DND-41 (cell line): ENCODE measurements at regions not wholly inside any gene's neighbourhood (a gene's known extent, or its start where the extent isn't known, plus 50 kb on each side); places are given as distances from the start of the nearest gene placed in this dataset.

Source experiments
- ATAC-seq: fragments of 200-7000 bp; cut with Tn5 transposase; 3 replicates; pipeline ENCODE4 v1.9.1; 2021; ENCODE audit warnings: low read depth; ENCODE audit not compliant: insufficient read depth
- DNase-seq: peaks from one replicate; pipeline ENCODE4 v3.0.0-alpha.2; 2020
- H2AFZ ChIP-seq: 2 replicates; pipeline ENCODE4 v1.6.0; 2012; ENCODE audit warnings: low read depth, low read length
- H3K27ac ChIP-seq: 2 replicates; pipeline ENCODE4 v1.5.1; 2012; ENCODE audit warnings: low read length, inconsistent platforms
- H3K27me3 ChIP-seq: fragments of 200-600 bp; sonication (generic); 2 replicates; pipeline ENCODE4 v1.6.0; 2012; ENCODE audit warnings: low read length, mild to moderate bottlenecking, inconsistent platforms; ENCODE audit not compliant: insufficient read depth, poor library complexity
- H3K36me3 ChIP-seq: 2 replicates; pipeline ENCODE4 v1.5.1; 2012; ENCODE audit warnings: low read length, inconsistent platforms; ENCODE audit not compliant: insufficient read depth
- H3K4me1 ChIP-seq: 2 replicates; pipeline ENCODE4 v1.5.1; 2012; ENCODE audit warnings: mild to moderate bottlenecking, low read length; ENCODE audit not compliant: insufficient read depth
- H3K4me2 ChIP-seq: 2 replicates; pipeline ENCODE4 v1.6.0; 2012; ENCODE audit warnings: mild to moderate bottlenecking, moderate library complexity, low read length, inconsistent platforms; ENCODE audit not compliant: insufficient read depth
- H3K4me3 ChIP-seq, 2 experiments: fragments of 200-600 bp in 1 of 2; shearing (Covaris generic) in 1 of 2; 2 replicates each; pipeline ENCODE4 v1.5.1; 2012 to 2016; ENCODE audit warnings: inconsistent platforms in 2 of 2, low read length in 2 of 2, mild to moderate bottlenecking in 2 of 2, low read depth in 1 of 2, moderate library complexity in 1 of 2
- H3K79me2 ChIP-seq: 2 replicates; pipeline ENCODE4 v1.6.0; 2012; ENCODE audit warnings: low read length, inconsistent platforms; ENCODE audit not compliant: insufficient read depth
- H3K9ac ChIP-seq: 2 replicates; pipeline ENCODE4 v1.6.0; 2012; ENCODE audit warnings: low read depth, mild to moderate bottlenecking, inconsistent platforms, low read length, moderate library complexity
- H3K9me3 ChIP-seq: 2 replicates; pipeline ENCODE4 v1.5.1; 2012; ENCODE audit warnings: low read length, moderate library complexity, mild to moderate bottlenecking, inconsistent platforms; ENCODE audit not compliant: insufficient read depth, severe bottlenecking
- H4K20me1 ChIP-seq: 2 replicates; pipeline ENCODE4 v1.6.0; 2012; ENCODE audit warnings: low read length; ENCODE audit not compliant: insufficient read depth
- EZH2 ChIP-seq: IDR thresholded peaks from 3 replicates; pipeline ENCODE4 v1.6.1; 2012; ENCODE audit warnings: borderline replicate concordance, low read depth, mild to moderate bottlenecking, moderate library complexity, low read length, inconsistent platforms; ENCODE audit not compliant: severe bottlenecking
- TF ChIP-seq, protein P1 (sequence below): IDR thresholded peaks from 2 replicates; pipeline ENCODE4 v1.5.1; 2012; ENCODE audit warnings: borderline replicate concordance, low read length, moderate library complexity, mild to moderate bottlenecking; ENCODE audit not compliant: poor library complexity, severe bottlenecking; ENCODE audit errors: extremely low read depth

- peak; percentile 5 for DNase-seq
These were observed 126.2 kb upstream of the PLCXD3 start for GRCh38 chr5:41636605-41637004.

DNA sequence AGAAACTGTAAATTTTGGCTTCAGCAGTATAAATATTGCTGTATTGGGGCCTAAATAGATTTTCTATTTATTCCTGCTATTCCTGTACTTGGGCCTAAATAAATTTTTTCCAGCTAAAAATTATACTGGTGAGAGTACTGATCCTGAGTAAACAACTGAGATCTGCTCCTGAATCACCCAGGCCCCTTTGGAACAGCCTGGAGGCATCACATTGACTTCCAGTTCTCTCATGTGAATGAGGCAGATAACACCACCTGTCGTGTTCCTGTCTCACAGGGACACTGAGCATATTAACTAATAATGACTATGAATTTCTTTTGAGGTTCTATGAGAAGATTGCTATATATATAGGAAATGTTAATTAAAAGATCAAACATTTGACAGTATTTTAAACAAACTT lies 119.5 kb upstream of the PLCXD3 start:
- H3K9ac ChIP-seq = no peak overlapping the region
- TF ChIP-seq EZH2 = no peak
- TF ChIP-seq, protein P1, sequence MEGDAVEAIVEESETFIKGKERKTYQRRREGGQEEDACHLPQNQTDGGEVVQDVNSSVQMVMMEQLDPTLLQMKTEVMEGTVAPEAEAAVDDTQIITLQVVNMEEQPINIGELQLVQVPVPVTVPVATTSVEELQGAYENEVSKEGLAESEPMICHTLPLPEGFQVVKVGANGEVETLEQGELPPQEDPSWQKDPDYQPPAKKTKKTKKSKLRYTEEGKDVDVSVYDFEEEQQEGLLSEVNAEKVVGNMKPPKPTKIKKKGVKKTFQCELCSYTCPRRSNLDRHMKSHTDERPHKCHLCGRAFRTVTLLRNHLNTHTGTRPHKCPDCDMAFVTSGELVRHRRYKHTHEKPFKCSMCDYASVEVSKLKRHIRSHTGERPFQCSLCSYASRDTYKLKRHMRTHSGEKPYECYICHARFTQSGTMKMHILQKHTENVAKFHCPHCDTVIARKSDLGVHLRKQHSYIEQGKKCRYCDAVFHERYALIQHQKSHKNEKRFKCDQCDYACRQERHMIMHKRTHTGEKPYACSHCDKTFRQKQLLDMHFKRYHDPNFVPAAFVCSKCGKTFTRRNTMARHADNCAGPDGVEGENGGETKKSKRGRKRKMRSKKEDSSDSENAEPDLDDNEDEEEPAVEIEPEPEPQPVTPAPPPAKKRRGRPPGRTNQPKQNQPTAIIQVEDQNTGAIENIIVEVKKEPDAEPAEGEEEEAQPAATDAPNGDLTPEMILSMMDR = no peak
- no peaks in the 10 kb centered on the region for H3K4me1 ChIP-seq
- no peak for DNase-seq
- ATAC-seq = no peak
- no peaks in the 10 kb centered on the region for H3K36me3 ChIP-seq
- H3K9me3 ChIP-seq = no peaks in the 10 kb centered on the region
- no peak overlapping the region for H3K4me2 ChIP-seq
- no peak overlapping the region for H2AFZ ChIP-seq
- no peaks in the 10 kb centered on the region for H3K27me3 ChIP-seq
- H3K79me2 ChIP-seq = no peaks in the 10 kb centered on the region
- no peak overlapping the region for H3K4me3 ChIP-seq
- H4K20me1 ChIP-seq = no peaks in the 10 kb centered on the region
- no peak overlapping the region for H3K27ac ChIP-seq

More at GRCh38 chr5:41636605-41637004, 126.2 kb upstream of the PLCXD3 start:
- no peaks in the 10 kb centered on the region for H3K4me1 ChIP-seq
- no peak overlapping the region for H3K4me3 ChIP-seq
- TF ChIP-seq EZH2 = no peak
- TF ChIP-seq, protein P1 = peak; percentile 42
- peak; percentile 70; the same call in 2 of the 3 replicates for ATAC-seq
- no peaks in the 10 kb centered on the region for H3K36me3 ChIP-seq
- H3K9ac ChIP-seq = no peak overlapping the region
- H4K20me1 ChIP-seq = no peaks in the 10 kb centered on the region
- no peaks in the 10 kb centered on the region for H3K9me3 ChIP-seq
- no peak overlapping the region for H3K27ac ChIP-seq
- no peaks in the 10 kb centered on the region for H3K27me3 ChIP-seq
- H3K79me2 ChIP-seq = no peaks in the 10 kb centered on the region
- no peak overlapping the region for H3K4me2 ChIP-seq
- no peak overlapping the region for H2AFZ ChIP-seq

GRCh38 chr5:41625571-41625970 lies 115.2 kb upstream of the PLCXD3 start:
- ATAC-seq (no peak), DNase-seq (no peak)
- no peak overlapping the region for H2AFZ ChIP-seq
- H3K27me3 ChIP-seq = no peaks in the 10 kb centered on the region
- H3K4me3 ChIP-seq = no peak overlapping the region
- H3K4me1 ChIP-seq = no peaks in the 10 kb centered on the region
- H3K79me2 ChIP-seq = no peaks in the 10 kb centered on the region
- H3K27ac ChIP-seq = no peak overlapping the region
- H3K4me2 ChIP-seq = no peak overlapping the region
- no peaks in the 10 kb centered on the region for H3K36me3 ChIP-seq
- no peak overlapping the region for H3K9ac ChIP-seq
- TF ChIP-seq EZH2 = no peak
- TF ChIP-seq, protein P1 = no peak
- no peaks in the 10 kb centered on the region for H4K20me1 ChIP-seq
- no peaks in the 10 kb centered on the region for H3K9me3 ChIP-seq

- no peak overlapping the region for H3K4me2 ChIP-seq
- H3K27me3 ChIP-seq = no peaks in the 10 kb centered on the region
- DNase-seq (no peak), ATAC-seq (no peak)
- no peak overlapping the region for H3K4me3 ChIP-seq
- no peak for TF ChIP-seq EZH2
- TF ChIP-seq, protein P1 = no peak
- H2AFZ ChIP-seq = no peak overlapping the region
- no peak overlapping the region for H3K9ac ChIP-seq
- H4K20me1 ChIP-seq = no peaks in the 10 kb centered on the region
- no peaks in the 10 kb centered on the region for H3K9me3 ChIP-seq
- no peaks in the 10 kb centered on the region for H3K4me1 ChIP-seq
- no peaks in the 10 kb centered on the region for H3K36me3 ChIP-seq
- H3K79me2 ChIP-seq = no peaks in the 10 kb centered on the region
- no peak overlapping the region for H3K27ac ChIP-seq
These were observed 111.0 kb upstream of the PLCXD3 start for GRCh38 chr5:41621420-41621819.
